ENCODE measurements at regions not wholly inside any gene's neighbourhood (a gene's known extent, or its start where the extent isn't known, plus 50 kb on each side); places are given as distances from the start of the nearest gene placed in this dataset.
"Not testable (repeated sequence)": the region's sequence is repeated elsewhere in the genome, so short reads cannot be mapped to it uniquely, and the experiment has no call there.

GRCh38 chr2:144972676-144973075, 452.8 kb upstream of the ZEB2 start:
- no peak for DNase-seq (ENCODE audit: low spot score)

- no peak for DNase-seq (ENCODE audit: low spot score)
Observed at GRCh38 chr2:144971786-144972335, 451.9 kb upstream of the ZEB2 start.

GRCh38 chr2:144970410-144970809, 450.5 kb upstream of the ZEB2 start:
- DNase-seq (ENCODE audit: low spot score), result not testable (repeated sequence)

- DNase-seq (ENCODE audit: low spot score), result not testable (repeated sequence)
Observed at GRCh38 chr2:144969564-144969963, 449.6 kb upstream of the ZEB2 start.

GRCh38 chr2:144967961-144968360, 448.0 kb upstream of the ZEB2 start:
- no peak for DNase-seq (ENCODE audit: low spot score)

- DNase-seq (ENCODE audit: low spot score), result no peak
Observed at GRCh38 chr2:144965172-144965571, 445.3 kb upstream of the ZEB2 start.

- no peak for DNase-seq (ENCODE audit: low spot score)
Observed at GRCh38 chr2:144963031-144963430, 443.1 kb upstream of the ZEB2 start.

GRCh38 chr2:144959416-144959815, 439.5 kb upstream of the ZEB2 start:
- DNase-seq (ENCODE audit: low spot score), result no peak

GRCh38 chr2:144950899-144951560, 431.1 kb upstream of the ZEB2 start:
- DNase-seq (ENCODE audit: low spot score), result no peak

- no peak for DNase-seq (ENCODE audit: low spot score)
Observed at GRCh38 chr2:144948205-144948855, 428.4 kb upstream of the ZEB2 start.

- no peak for DNase-seq (ENCODE audit: low spot score)
Observed at GRCh38 chr2:144947709-144948037, 427.8 kb upstream of the ZEB2 start.

- no peak for DNase-seq (ENCODE audit: low spot score)
Observed at GRCh38 chr2:144946263-144946662, 426.3 kb upstream of the ZEB2 start.

GRCh38 chr2:144944546-144945220, 424.8 kb upstream of the ZEB2 start:
- DNase-seq (ENCODE audit: low spot score), result no peak

- DNase-seq (ENCODE audit: low spot score), result no peak
Observed at GRCh38 chr2:144943986-144944385, 424.1 kb upstream of the ZEB2 start.

GRCh38 chr2:144943293-144943941, 423.5 kb upstream of the ZEB2 start:
- no peak for DNase-seq (ENCODE audit: low spot score)

- DNase-seq (ENCODE audit: low spot score), result no peak
Observed at GRCh38 chr2:144942516-144943256, 422.8 kb upstream of the ZEB2 start.

GRCh38 chr2:144941743-144942488, 422.0 kb upstream of the ZEB2 start:
- no peak for DNase-seq (ENCODE audit: low spot score)

- no peak for DNase-seq (ENCODE audit: low spot score)
Observed at GRCh38 chr2:144939590-144939989, 419.7 kb upstream of the ZEB2 start.

GRCh38 chr2:144937910-144938709, 418.2 kb upstream of the ZEB2 start:
- no peak for DNase-seq (ENCODE audit: low spot score)

GRCh38 chr2:144937066-144937465, 417.1 kb upstream of the ZEB2 start:
- DNase-seq (ENCODE audit: low spot score), result no peak

Data from hematopoietic multipotent progenitor cell treated with erythropoietin and hydrocortisone succinate and interleukin-3 and kit ligand, for 15 days (in vitro differentiated cells).